NCI-H2107 treated with DMSO at 0.1 percent for 48 hours (cell line): ENCODE measurements at regions not wholly inside any gene's neighbourhood (a gene's known extent, or its start where the extent isn't known, plus 50 kb on each side); places are given as distances from the start of the nearest gene placed in this dataset.
"Not testable (repeated sequence)": the region's sequence is repeated elsewhere in the genome, so short reads cannot be mapped to it uniquely, and the experiment has no call there.

ENCODE experiments used
- DNase-seq: peaks from one replicate; lab custom pipeline; 2025; ENCODE audit not compliant: unreplicated experiment; lab: John Stamatoyannopoulos, UW

- no peak for DNase-seq
Measured at GRCh38 chrX:114272096-114272686, 311.7 kb upstream of the HTR2C start.

- DNase-seq = not testable (repeated sequence)
Measured at GRCh38 chrX:114270371-114270770, 313.5 kb upstream of the HTR2C start.

GRCh38 chrX:114268643-114269042 lies 315.2 kb upstream of the HTR2C start:
- no peak for DNase-seq

- DNase-seq = no peak
Measured at GRCh38 chrX:114267142-114267541, 316.7 kb upstream of the HTR2C start.

GRCh38 chrX:114252186-114252585 lies 331.7 kb upstream of the HTR2C start:
- DNase-seq = no peak

- DNase-seq = no peak
Measured at GRCh38 chrX:114251575-114251974, 332.3 kb upstream of the HTR2C start.

GRCh38 chrX:114221445-114221844 lies 362.4 kb upstream of the HTR2C start:
- DNase-seq = no peak

GRCh38 chrX:114210879-114211278 lies 373.0 kb upstream of the HTR2C start:
- DNase-seq = no peak

- no peak for DNase-seq
Measured at GRCh38 chrX:114201622-114202021, 382.3 kb upstream of the HTR2C start.

GRCh38 chrX:114181195-114181594 lies 402.7 kb upstream of the HTR2C start:
- DNase-seq = no peak

GRCh38 chrX:114178126-114178525 lies 405.8 kb upstream of the HTR2C start:
- no peak for DNase-seq

- DNase-seq = not testable (repeated sequence)
Measured at GRCh38 chrX:114167276-114167675, 416.6 kb upstream of the HTR2C start.

- DNase-seq = no peak
Measured at GRCh38 chrX:114166601-114167000, 417.3 kb upstream of the HTR2C start.

GRCh38 chrX:114165537-114165936 lies 418.3 kb upstream of the HTR2C start:
- no peak for DNase-seq

- DNase-seq = no peak
Measured at GRCh38 chrX:114162068-114162735, 421.7 kb upstream of the HTR2C start.

- DNase-seq = no peak
Measured at GRCh38 chrX:114152801-114153200, 431.1 kb upstream of the HTR2C start.

GRCh38 chrX:114152130-114152529 lies 431.8 kb upstream of the HTR2C start:
- DNase-seq = no peak

- no peak for DNase-seq
Measured at GRCh38 chrX:114134465-114134864, 449.4 kb upstream of the HTR2C start.

- DNase-seq = no peak
Measured at GRCh38 chrX:114127411-114128025, 456.4 kb upstream of the HTR2C start.

- DNase-seq = no peak
Measured at GRCh38 chrX:114127005-114127404, 456.9 kb upstream of the HTR2C start.

- no peak for DNase-seq
Measured at GRCh38 chrX:114101081-114101480, 482.8 kb upstream of the HTR2C start.

- no peak for DNase-seq
Measured at GRCh38 chrX:114097866-114098265, 486.0 kb upstream of the HTR2C start.

GRCh38 chrX:114097427-114097826 lies 486.5 kb upstream of the HTR2C start:
- DNase-seq = no peak
